ENCODE measurements at regions not wholly inside any gene's neighbourhood (a gene's known extent, or its start where the extent isn't known, plus 50 kb on each side); places are given as distances from the start of the nearest gene placed in this dataset.

- Histone ChIP-seq H3F3A (ENCODE audit: insufficient read depth) (no peaks in the 10 kb centered on the region), H3K9me3 (ENCODE audit: low read depth) (no peaks in the 10 kb centered on the region), H3K9ac (no peak overlapping the region), H4K20me1 (ENCODE audit: insufficient read depth) (no peaks in the 10 kb centered on the region), H3K27ac (no peak overlapping the region), H3K27me3 (replicated peaks; ENCODE audit: insufficient read depth) (no peaks in the 10 kb centered on the region), H3K79me2 (ENCODE audit: insufficient read depth) (no peaks in the 10 kb centered on the region), H3K4me3 (no peak overlapping the region), H3K36me3 (ENCODE audit: low read depth) (no peaks in the 10 kb centered on the region), H3K4me1 (ENCODE audit: insufficient read depth) (no peaks in the 10 kb centered on the region), H3K4me2 (ENCODE audit: unreplicated experiment) (no peak overlapping the region), H2AFZ (no peak overlapping the region), H3K9me2 (ENCODE audit: insufficient read depth) (no peaks in the 10 kb centered on the region)
- DNase-seq = no peak
- 57 to 61% methylated on average over 2 of the region's 2 CpGs for WGBS, 2 experiments (ENCODE audit: low coverage in 1 of 2, low lambda C conversion rate in 2 of 2, missing lambda C conversion rate in 2 of 2)
- TF ChIP-seq EZH2phosphoT487 (IDR thresholded peaks at IDR 0.05; ENCODE audit: insufficient read depth, low read depth) (no peak), EZH2 (IDR thresholded peaks at IDR 0.05; ENCODE audit: insufficient read depth, poor library complexity, severe bottlenecking) (no peak)
- in situ Hi-C loops (cut with MboI) = no loop called here
Observed at GRCh38 chr2:53067533-53067932, 700.1 kb upstream of the CHAC2 start.

GRCh38 chr2:53067056-53067455 lies 700.5 kb upstream of the CHAC2 start:
- TF ChIP-seq EZH2phosphoT487 (IDR thresholded peaks at IDR 0.05; ENCODE audit: insufficient read depth, low read depth) (no peak), EZH2 (IDR thresholded peaks at IDR 0.05; ENCODE audit: insufficient read depth, poor library complexity, severe bottlenecking) (no peak)
- WGBS, 2 experiments (ENCODE audit: low coverage in 1 of 2, low lambda C conversion rate in 2 of 2, missing lambda C conversion rate in 2 of 2) = 3 to 9% methylated on average over 2 of the region's 2 CpGs
- no peak overlapping the region for H3K27ac ChIP-seq
- H3K9me2 ChIP-seq (ENCODE audit: insufficient read depth) = no peaks in the 10 kb centered on the region
- H3K9me3 ChIP-seq (ENCODE audit: low read depth) = no peaks in the 10 kb centered on the region
- H3K36me3 ChIP-seq (ENCODE audit: low read depth) = no peaks in the 10 kb centered on the region
- H2AFZ ChIP-seq = 0 out of 2 replicates have a peak overlapping the region, but pooled peaks have one; percentile 19
- H3K27me3 ChIP-seq (replicated peaks; ENCODE audit: insufficient read depth) = no peaks in the 10 kb centered on the region
- in situ Hi-C loops (cut with MboI) = no loop called here
- no peaks in the 10 kb centered on the region for H4K20me1 ChIP-seq (ENCODE audit: insufficient read depth)
- H3F3A ChIP-seq (ENCODE audit: insufficient read depth) = no peaks in the 10 kb centered on the region
- no peak overlapping the region for H3K9ac ChIP-seq
- no peak for DNase-seq
- no peak overlapping the region for H3K4me3 ChIP-seq
- no peaks in the 10 kb centered on the region for H3K79me2 ChIP-seq (ENCODE audit: insufficient read depth)
- no peaks in the 10 kb centered on the region for H3K4me1 ChIP-seq (ENCODE audit: insufficient read depth)
- no peak overlapping the region for H3K4me2 ChIP-seq (ENCODE audit: unreplicated experiment)

- Histone ChIP-seq H3K4me2 (ENCODE audit: unreplicated experiment) (no peak overlapping the region), H3K4me3 (no peak overlapping the region), H3K27ac (no peak overlapping the region), H3K27me3 (replicated peaks; ENCODE audit: insufficient read depth) (no peaks in the 10 kb centered on the region), H3K79me2 (ENCODE audit: insufficient read depth) (no peaks in the 10 kb centered on the region), H3K9me3 (ENCODE audit: low read depth) (no peaks in the 10 kb centered on the region), H2AFZ (no peak overlapping the region), H3K9me2 (ENCODE audit: insufficient read depth) (no peaks in the 10 kb centered on the region), H3K9ac (no peak overlapping the region), H3K36me3 (ENCODE audit: low read depth) (no peaks in the 10 kb centered on the region), H4K20me1 (ENCODE audit: insufficient read depth) (no peaks in the 10 kb centered on the region), H3K4me1 (ENCODE audit: insufficient read depth) (no peaks in the 10 kb centered on the region), H3F3A (ENCODE audit: insufficient read depth) (no peaks in the 10 kb centered on the region)
- no peak for DNase-seq
- in situ Hi-C loops (cut with MboI) = no loop called here
- TF ChIP-seq EZH2 (IDR thresholded peaks at IDR 0.05; ENCODE audit: insufficient read depth, poor library complexity, severe bottlenecking) (no peak), EZH2phosphoT487 (IDR thresholded peaks at IDR 0.05; ENCODE audit: insufficient read depth, low read depth) (no peak)
- WGBS, 2 experiments (ENCODE audit: low coverage in 1 of 2, low lambda C conversion rate in 2 of 2, missing lambda C conversion rate in 2 of 2) = 63 to 72% methylated on average over 1 of the region's 1 CpG
Observed at GRCh38 chr2:53064154-53064553, 703.5 kb upstream of the CHAC2 start.

GRCh38 chr2:53058526-53058925 lies 709.1 kb upstream of the CHAC2 start:
- Histone ChIP-seq H3K27me3 (replicated peaks; ENCODE audit: insufficient read depth) (no peaks in the 10 kb centered on the region), H3K4me2 (ENCODE audit: unreplicated experiment) (no peak overlapping the region), H4K20me1 (ENCODE audit: insufficient read depth) (no peaks in the 10 kb centered on the region), H3K36me3 (ENCODE audit: low read depth) (no peaks in the 10 kb centered on the region), H3K79me2 (ENCODE audit: insufficient read depth) (no peaks in the 10 kb centered on the region), H3K9me3 (ENCODE audit: low read depth) (no peaks in the 10 kb centered on the region), H3K9me2 (ENCODE audit: insufficient read depth) (no peaks in the 10 kb centered on the region), H3K4me3 (no peak overlapping the region), H3F3A (ENCODE audit: insufficient read depth) (no peaks in the 10 kb centered on the region), H2AFZ (no peak overlapping the region), H3K4me1 (ENCODE audit: insufficient read depth) (no peaks in the 10 kb centered on the region), H3K9ac (no peak overlapping the region), H3K27ac (no peak overlapping the region)
- in situ Hi-C loops (cut with MboI) = no loop called here
- no peak for TF ChIP-seq EZH2 (IDR thresholded peaks at IDR 0.05; ENCODE audit: insufficient read depth, poor library complexity, severe bottlenecking)
- TF ChIP-seq EZH2phosphoT487 (IDR thresholded peaks at IDR 0.05; ENCODE audit: insufficient read depth, low read depth) = no peak
- WGBS, 2 experiments (ENCODE audit: low coverage in 1 of 2, low lambda C conversion rate in 2 of 2, missing lambda C conversion rate in 2 of 2) = 52 to 53% methylated on average over 3 of the region's 3 CpGs
- DNase-seq = peak; percentile 42

- in situ Hi-C loops (cut with MboI) = no loop called here
- Histone ChIP-seq H2AFZ (no peak overlapping the region), H3K79me2 (ENCODE audit: insufficient read depth) (no peaks in the 10 kb centered on the region), H3K9me2 (ENCODE audit: insufficient read depth) (no peaks in the 10 kb centered on the region), H3K4me3 (no peak overlapping the region), H3K27me3 (replicated peaks; ENCODE audit: insufficient read depth) (no peaks in the 10 kb centered on the region), H3K36me3 (ENCODE audit: low read depth) (no peaks in the 10 kb centered on the region), H3F3A (ENCODE audit: insufficient read depth) (no peaks in the 10 kb centered on the region), H3K27ac (no peak overlapping the region), H4K20me1 (ENCODE audit: insufficient read depth) (no peaks in the 10 kb centered on the region), H3K4me2 (ENCODE audit: unreplicated experiment) (no peak overlapping the region), H3K9me3 (ENCODE audit: low read depth) (no peaks in the 10 kb centered on the region), H3K9ac (no peak overlapping the region), H3K4me1 (ENCODE audit: insufficient read depth) (no peaks in the 10 kb centered on the region)
- DNase-seq = peak; percentile 3
- no peak for TF ChIP-seq EZH2 (IDR thresholded peaks at IDR 0.05; ENCODE audit: insufficient read depth, poor library complexity, severe bottlenecking)
- no peak for TF ChIP-seq EZH2phosphoT487 (IDR thresholded peaks at IDR 0.05; ENCODE audit: insufficient read depth, low read depth)
Observed at GRCh38 chr2:53053937-53054336, 713.7 kb upstream of the CHAC2 start.

Measured in GM23248 (cell line).